H9 (cell line): ENCODE measurements at regions not wholly inside any gene's neighbourhood (a gene's known extent, or its start where the extent isn't known, plus 50 kb on each side); places are given as distances from the start of the nearest gene placed in this dataset.

Source experiments
- DNase-seq: peaks from one replicate; pipeline ENCODE4 v3.0.0-alpha.2; 2017
- H2AFZ ChIP-seq: one replicate; pipeline ENCODE4 v1.6.1; 2013; ENCODE audit warnings: mild to moderate bottlenecking, low read length, control low read depth, moderate library complexity
- H2AK5ac ChIP-seq: 2 replicates; pipeline ENCODE4 v1.6.1; 2013; ENCODE audit warnings: low read length, control low read depth, mixed read lengths; ENCODE audit not compliant: insufficient read length
- H2BK120ac ChIP-seq: one replicate; pipeline ENCODE4 v1.6.1; 2013; ENCODE audit warnings: low read depth, mild to moderate bottlenecking, low read length, control low read depth, inconsistent platforms; ENCODE audit not compliant: poor library complexity, severe bottlenecking
- H2BK12ac ChIP-seq: 2 replicates; pipeline ENCODE4 v1.6.1; 2013; ENCODE audit warnings: low read length, control low read depth, mixed read lengths, low read depth; ENCODE audit not compliant: insufficient read length
- H2BK15ac ChIP-seq: 2 replicates; pipeline ENCODE4 v1.6.1; 2013; ENCODE audit warnings: low read depth, low read length, control low read depth
- H2BK20ac ChIP-seq: one replicate; pipeline ENCODE4 v1.6.1; 2013; ENCODE audit warnings: low read depth, mild to moderate bottlenecking, low read length, control low read depth, inconsistent platforms; ENCODE audit not compliant: poor library complexity, severe bottlenecking
- H2BK5ac ChIP-seq: 2 replicates; pipeline ENCODE4 v1.6.1; 2013; ENCODE audit warnings: low read length, control low read depth, mixed read lengths; ENCODE audit not compliant: insufficient read length
- H3K14ac ChIP-seq: 2 replicates; pipeline ENCODE4 v1.6.1; 2013; ENCODE audit warnings: low read length, control low read depth; ENCODE audit not compliant: insufficient read depth
- H3K18ac ChIP-seq: 2 replicates; pipeline ENCODE4 v1.6.1; 2013; ENCODE audit warnings: low read depth, mild to moderate bottlenecking, mixed read lengths, low read length, control low read depth; ENCODE audit not compliant: insufficient read length
- H3K23ac ChIP-seq: 2 replicates; pipeline ENCODE4 v1.6.1; 2013; ENCODE audit warnings: low read length, control low read depth, mixed read lengths, low read depth; ENCODE audit not compliant: insufficient read length
- H3K23me2 ChIP-seq: 2 replicates; pipeline ENCODE4 v1.6.1; 2013; ENCODE audit warnings: low read depth, mild to moderate bottlenecking, mixed read lengths, low read length, control low read depth; ENCODE audit not compliant: insufficient read length, poor library complexity, severe bottlenecking
- H3K27ac ChIP-seq: 2 replicates; pipeline ENCODE4 v1.5.1; 2013; ENCODE audit warnings: low read length, control low read depth, mixed read lengths, low read depth; ENCODE audit not compliant: insufficient read length
- H3K27me3 ChIP-seq: 2 replicates; pipeline ENCODE4 v1.6.1; 2013; ENCODE audit warnings: low read length, control low read depth, inconsistent platforms; ENCODE audit not compliant: insufficient read depth
- H3K4ac ChIP-seq: 2 replicates; pipeline ENCODE4 v1.6.1; 2013; ENCODE audit warnings: low read depth, mild to moderate bottlenecking, control low read depth, inconsistent platforms, low read length, moderate library complexity
- H3K4me1 ChIP-seq: 2 replicates; pipeline ENCODE4 v1.6.1; 2013; ENCODE audit warnings: low read length, control low read depth, inconsistent platforms; ENCODE audit not compliant: insufficient read depth
- H3K4me2 ChIP-seq: 2 replicates; pipeline ENCODE4 v1.6.1; 2013; ENCODE audit warnings: low read length, control low read depth, mixed read lengths; ENCODE audit not compliant: insufficient read length, insufficient read depth
- H3K56ac ChIP-seq: 2 replicates; pipeline ENCODE4 v1.6.1; 2013; ENCODE audit warnings: low read depth, mild to moderate bottlenecking, mixed read lengths, low read length, control low read depth; ENCODE audit not compliant: insufficient read length
- H3K79me1 ChIP-seq: 2 replicates; pipeline ENCODE4 v1.6.1; 2013; ENCODE audit warnings: low read depth, mild to moderate bottlenecking, moderate library complexity, low read length, control low read depth, inconsistent platforms; ENCODE audit not compliant: insufficient read depth, poor library complexity, severe bottlenecking
- H3K79me2 ChIP-seq: 2 replicates; pipeline ENCODE4 v1.6.1; 2013; ENCODE audit warnings: low read length, control low read depth, inconsistent platforms; ENCODE audit not compliant: insufficient read depth
- H3K9ac ChIP-seq: 2 replicates; pipeline ENCODE4 v1.6.1; 2013; ENCODE audit warnings: low read length, control low read depth, mixed read lengths; ENCODE audit not compliant: insufficient read length; ENCODE audit errors: extremely low read depth
- H3K9me3 ChIP-seq: one replicate; pipeline ENCODE4 v1.6.1; 2013; ENCODE audit warnings: low read depth, low read length, inconsistent platforms; ENCODE audit not compliant: control insufficient read depth
- H3T11ph ChIP-seq: one replicate; pipeline ENCODE4 v1.6.1; 2013; ENCODE audit warnings: mild to moderate bottlenecking, low read length, control low read depth, inconsistent platforms
- H4K20me1 ChIP-seq: one replicate; pipeline ENCODE4 v1.6.1; 2013; ENCODE audit not compliant: control insufficient read depth, insufficient read length, insufficient read depth
- H4K5ac ChIP-seq: 2 replicates; pipeline ENCODE4 v1.6.1; 2013; ENCODE audit warnings: low read depth, mild to moderate bottlenecking, mixed read lengths, low read length, control low read depth; ENCODE audit not compliant: insufficient read length
- H4K8ac ChIP-seq: replicated peaks from 2 replicates; pipeline ENCODE4 v1.6.1; 2013; ENCODE audit warnings: low read length, control low read depth, mixed read lengths, low read depth; ENCODE audit not compliant: insufficient read length
- H4K91ac ChIP-seq: 2 replicates; pipeline ENCODE4 v1.6.1; 2013; ENCODE audit warnings: low read depth, mild to moderate bottlenecking, moderate library complexity, mixed read lengths, low read length, control low read depth; ENCODE audit not compliant: insufficient read length
- H3K27ac Mint-ChIP-seq, 3 experiments: 2 replicates in 2 of 3; 3 replicates in 1 of 3; pipeline ENCODE4 v1.8.0; 2020 to 2021; ENCODE audit warnings: mixed read lengths in 3 of 3, mild to moderate bottlenecking in 1 of 3, moderate library complexity in 1 of 3
- H3K27me3 Mint-ChIP-seq: 2 replicates; pipeline ENCODE4 v1.8.0; 2021; ENCODE audit warnings: low read depth, mild to moderate bottlenecking, moderate library complexity, mixed read lengths
- H3K36me3 Mint-ChIP-seq, 3 experiments: 2 replicates in 2 of 3; 3 replicates in 1 of 3; pipeline ENCODE4 v1.8.0; 2020 to 2021; ENCODE audit warnings: low read depth in 3 of 3, mixed read lengths in 3 of 3; ENCODE audit not compliant: insufficient read depth in 1 of 3
- H3K4me1 Mint-ChIP-seq, 2 experiments: 2 replicates each; pipeline ENCODE4 v1.8.0; 2020; ENCODE audit warnings: mixed read lengths in 2 of 2
- H3K4me3 Mint-ChIP-seq, 2 experiments: 2 replicates in 1 of 2; 3 replicates in 1 of 2; pipeline ENCODE4 v1.8.0; 2020 to 2021; ENCODE audit warnings: mild to moderate bottlenecking in 2 of 2, mixed read lengths in 2 of 2, moderate library complexity in 1 of 2
- H3K9me3 Mint-ChIP-seq, 2 experiments: 2 replicates in 1 of 2; 3 replicates in 1 of 2; pipeline ENCODE4 v1.8.0; 2020; ENCODE audit warnings: mild to moderate bottlenecking in 2 of 2, mixed read lengths in 2 of 2, moderate library complexity in 1 of 2
- WGBS: extraction: QIAGEN DNeasy Blood & Tissue Kit; methylation state at CpG from one replicate; pipeline ENCODE4 v1.1.7; 2013; ENCODE audit warnings: missing lambda C conversion rate, low lambda C conversion rate, mixed read lengths; ENCODE audit not compliant: insufficient read length; ENCODE audit errors: extremely low coverage; 5-methylcytosine and 5-hydroxymethylcytosine counted together
- TF ChIP-seq, protein P1 (sequence below): fragments of 200-600 bp; sonication (generic); conservative IDR thresholded peaks from 3 replicates; pipeline ENCODE4 v1.8.0; 2021; ENCODE audit warnings: antibody characterized with exemption, mild to moderate bottlenecking

DNA sequence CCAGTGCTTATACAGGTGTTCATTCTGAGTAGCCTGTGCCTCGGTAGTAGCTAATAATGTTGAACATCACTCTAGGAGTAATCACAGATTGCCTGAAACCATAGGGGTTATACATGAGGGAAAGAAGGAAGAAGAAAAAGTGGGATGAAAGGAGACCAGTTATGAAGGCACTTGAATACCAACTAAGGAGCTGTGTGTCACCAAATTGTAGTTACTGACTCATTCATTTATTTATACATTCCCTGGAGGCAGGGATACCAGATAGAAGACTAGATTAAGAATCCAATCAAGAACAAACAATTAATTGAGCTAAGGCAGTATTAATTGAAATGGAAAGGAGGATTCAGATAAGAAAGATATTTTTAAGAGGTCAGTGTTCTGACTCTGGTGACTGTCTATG lies 129.6 kb upstream of the PRPS1L1 start:
- DNase-seq, result no peak
- H4K5ac ChIP-seq, result no peak overlapping the region
- WGBS, result no CpG with 5 or more reads among the region's 1 CpG
- H3K79me2 ChIP-seq, result no peaks in the 10 kb centered on the region
- peaks cover 1% of the 10 kb centered on the region; the same call in 1 of the 2 replicates for H3K27me3 Mint-ChIP-seq
- no peak overlapping the region for H3K27ac Mint-ChIP-seq
- H3K18ac ChIP-seq, result no peak overlapping the region
- H4K91ac ChIP-seq, result no peak overlapping the region
- no peak overlapping the region for H3K23ac ChIP-seq
- peaks cover 7 to 11% of the 10 kb centered on the region in 2 experiments for H3K4me1 Mint-ChIP-seq
- no peak overlapping the region for H3T11ph ChIP-seq
- no peaks in the 10 kb centered on the region for H3K9me3 ChIP-seq
- H3K4me3 Mint-ChIP-seq, result no peak overlapping the region
- H2AFZ ChIP-seq, result no peak overlapping the region
- no peaks in the 10 kb centered on the region for H3K36me3 Mint-ChIP-seq
- H2AK5ac ChIP-seq, result no peak overlapping the region
- H3K27me3 ChIP-seq, result no peaks in the 10 kb centered on the region
- no peak overlapping the region for H2BK120ac ChIP-seq
- H3K4me1 ChIP-seq, result no peaks in the 10 kb centered on the region
- H2BK5ac ChIP-seq, result no peak overlapping the region
- H3K27ac ChIP-seq, result no peak overlapping the region
- H3K56ac ChIP-seq, result no peak overlapping the region
- H4K20me1 ChIP-seq, result no peaks in the 10 kb centered on the region
- no peaks in the 10 kb centered on the region for H3K23me2 ChIP-seq
- no peak overlapping the region for H3K4me2 ChIP-seq
- no peak overlapping the region for H2BK15ac ChIP-seq
- H3K79me1 ChIP-seq, result no peaks in the 10 kb centered on the region
- H3K4ac ChIP-seq, result no peak overlapping the region
- no peaks in the 10 kb centered on the region; a peak in 1 of 5 replicates for H3K9me3 Mint-ChIP-seq
- TF ChIP-seq, protein P1, sequence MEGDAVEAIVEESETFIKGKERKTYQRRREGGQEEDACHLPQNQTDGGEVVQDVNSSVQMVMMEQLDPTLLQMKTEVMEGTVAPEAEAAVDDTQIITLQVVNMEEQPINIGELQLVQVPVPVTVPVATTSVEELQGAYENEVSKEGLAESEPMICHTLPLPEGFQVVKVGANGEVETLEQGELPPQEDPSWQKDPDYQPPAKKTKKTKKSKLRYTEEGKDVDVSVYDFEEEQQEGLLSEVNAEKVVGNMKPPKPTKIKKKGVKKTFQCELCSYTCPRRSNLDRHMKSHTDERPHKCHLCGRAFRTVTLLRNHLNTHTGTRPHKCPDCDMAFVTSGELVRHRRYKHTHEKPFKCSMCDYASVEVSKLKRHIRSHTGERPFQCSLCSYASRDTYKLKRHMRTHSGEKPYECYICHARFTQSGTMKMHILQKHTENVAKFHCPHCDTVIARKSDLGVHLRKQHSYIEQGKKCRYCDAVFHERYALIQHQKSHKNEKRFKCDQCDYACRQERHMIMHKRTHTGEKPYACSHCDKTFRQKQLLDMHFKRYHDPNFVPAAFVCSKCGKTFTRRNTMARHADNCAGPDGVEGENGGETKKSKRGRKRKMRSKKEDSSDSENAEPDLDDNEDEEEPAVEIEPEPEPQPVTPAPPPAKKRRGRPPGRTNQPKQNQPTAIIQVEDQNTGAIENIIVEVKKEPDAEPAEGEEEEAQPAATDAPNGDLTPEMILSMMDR, result no peak
- H4K8ac ChIP-seq, result no peak overlapping the region
- no peak overlapping the region for H2BK20ac ChIP-seq
- H3K9ac ChIP-seq, result no peak overlapping the region
- H2BK12ac ChIP-seq, result no peak overlapping the region
- H3K14ac ChIP-seq, result no peak overlapping the region
